Activated CD8-positive, alpha-beta T cell treated with anti-CD3 and anti-CD28 coated beads, Interleukin-2, amount 10 ng/mL, durations not matched to agents 7 days and 5 days (primary cell): ENCODE measurements at regions not wholly inside any gene's neighbourhood (a gene's known extent, or its start where the extent isn't known, plus 50 kb on each side); places are given as distances from the start of the nearest gene placed in this dataset.

Experiments used
- ATAC-seq: fragments of 150-1000 bp; cut with Tn5 transposase; one replicate; pipeline ENCODE4 v1.10.0; 2021; ENCODE audit warnings: moderate library complexity
- CTCF ChIA-PET: fragments of 350-600 bp; sonication (Branson Sonifier 250); formaldehyde crosslinking; loops from one replicate; lab custom pipeline; 2021; ENCODE audit warnings: antibody characterized with exemption; lab: Charles Lee
- POLR2A ChIA-PET: fragments of 350-600 bp; sonication (Branson Sonifier 250); formaldehyde crosslinking; loops from one replicate; lab custom pipeline; 2021; ENCODE audit warnings: antibody characterized with exemption; lab: Charles Lee
- DNase-seq: peaks from one replicate; pipeline ENCODE4 v3.0.0-alpha.2; 2020
- H3K27ac Mint-ChIP-seq: one replicate; pipeline ENCODE4 v1.8.0; 2021; ENCODE audit warnings: mild to moderate bottlenecking, mixed read lengths
- H3K27me3 Mint-ChIP-seq: one replicate; pipeline ENCODE4 v1.8.0; 2021; ENCODE audit warnings: low read depth, mixed read lengths
- H3K36me3 Mint-ChIP-seq: one replicate; pipeline ENCODE4 v1.8.0; 2021; ENCODE audit warnings: low read depth, mixed read lengths
- H3K4me1 Mint-ChIP-seq: one replicate; pipeline ENCODE4 v1.8.0; 2021; ENCODE audit warnings: low read depth, mixed read lengths
- H3K4me3 Mint-ChIP-seq: one replicate; pipeline ENCODE4 v1.8.0; 2021; ENCODE audit warnings: mild to moderate bottlenecking, mixed read lengths
- H3K9me3 Mint-ChIP-seq: one replicate; pipeline ENCODE4 v1.8.0; 2022; ENCODE audit warnings: mixed read lengths; ENCODE audit not compliant: insufficient read depth

GRCh38 chr6:91697010-91697695 lies 1110.3 kb upstream of the MAP3K7 start:
- no peak for DNase-seq
- H3K27me3 Mint-ChIP-seq = no peaks in the 10 kb centered on the region
- H3K36me3 Mint-ChIP-seq = no peaks in the 10 kb centered on the region
- H3K4me1 Mint-ChIP-seq = no peaks in the 10 kb centered on the region
- ChIA-PET CTCF (no interaction called here), POLR2A (no interaction called here)
- no peak overlapping the region for H3K4me3 Mint-ChIP-seq
- ATAC-seq = no peak
- no peak overlapping the region for H3K27ac Mint-ChIP-seq
- no peaks in the 10 kb centered on the region for H3K9me3 Mint-ChIP-seq

GRCh38 chr6:91695221-91695620 lies 1108.3 kb upstream of the MAP3K7 start:
- DNase-seq (no peak), ATAC-seq (no peak)
- ChIA-PET POLR2A (no interaction called here), CTCF (no interaction called here)
- Mint-ChIP-seq H3K4me3 (no peak overlapping the region), H3K9me3 (no peaks in the 10 kb centered on the region), H3K27me3 (no peaks in the 10 kb centered on the region), H3K27ac (no peak overlapping the region), H3K36me3 (no peaks in the 10 kb centered on the region), H3K4me1 (no peaks in the 10 kb centered on the region)

GRCh38 chr6:91694016-91694654 lies 1107.3 kb upstream of the MAP3K7 start:
- Mint-ChIP-seq H3K9me3 (no peaks in the 10 kb centered on the region), H3K27ac (no peak overlapping the region), H3K27me3 (no peaks in the 10 kb centered on the region), H3K36me3 (no peaks in the 10 kb centered on the region), H3K4me3 (no peak overlapping the region), H3K4me1 (no peaks in the 10 kb centered on the region)
- CTCF ChIA-PET = no interaction called here
- no peak for ATAC-seq
- POLR2A ChIA-PET = no interaction called here
- no peak for DNase-seq

- H3K27me3 Mint-ChIP-seq = no peaks in the 10 kb centered on the region
- POLR2A ChIA-PET = no interaction called here
These were observed 1104.6 kb upstream of the MAP3K7 start for GRCh38 chr6:91691449-91691848.

GRCh38 chr6:91683240-91683639 lies 1096.4 kb upstream of the MAP3K7 start:
- no peaks in the 10 kb centered on the region for H3K4me1 Mint-ChIP-seq
- ATAC-seq = no peak
- no peaks in the 10 kb centered on the region for H3K27me3 Mint-ChIP-seq
- H3K4me3 Mint-ChIP-seq = no peak overlapping the region
- ChIA-PET POLR2A (no interaction called here), CTCF (no interaction called here)
- H3K36me3 Mint-ChIP-seq = no peaks in the 10 kb centered on the region
- DNase-seq = no peak
- H3K27ac Mint-ChIP-seq = no peak overlapping the region
- H3K9me3 Mint-ChIP-seq = no peaks in the 10 kb centered on the region

More at GRCh38 chr6:91691449-91691848, 1104.6 kb upstream of the MAP3K7 start:
- H3K4me1 Mint-ChIP-seq = no peaks in the 10 kb centered on the region
- no peaks in the 10 kb centered on the region for H3K36me3 Mint-ChIP-seq
- ATAC-seq = no peak
- no peak overlapping the region for H3K4me3 Mint-ChIP-seq
- no peak for DNase-seq
- no peaks in the 10 kb centered on the region for H3K9me3 Mint-ChIP-seq
- CTCF ChIA-PET = no interaction called here
- H3K27ac Mint-ChIP-seq = no peak overlapping the region

- H3K27ac Mint-ChIP-seq = no peak overlapping the region
- ATAC-seq = no peak
- no peaks in the 10 kb centered on the region for H3K9me3 Mint-ChIP-seq
- CTCF ChIA-PET = no interaction called here
- H3K27me3 Mint-ChIP-seq = no peaks in the 10 kb centered on the region
- POLR2A ChIA-PET = no interaction called here
- H3K36me3 Mint-ChIP-seq = no peaks in the 10 kb centered on the region
- H3K4me1 Mint-ChIP-seq = no peaks in the 10 kb centered on the region
- H3K4me3 Mint-ChIP-seq = no peak overlapping the region
- DNase-seq = no peak
These were observed 1094.4 kb upstream of the MAP3K7 start for GRCh38 chr6:91681296-91681695.

- ChIA-PET CTCF (no interaction called here), POLR2A (no interaction called here)
- H3K36me3 Mint-ChIP-seq = no peaks in the 10 kb centered on the region
- no peaks in the 10 kb centered on the region for H3K9me3 Mint-ChIP-seq
- no peaks in the 10 kb centered on the region for H3K27me3 Mint-ChIP-seq
- H3K27ac Mint-ChIP-seq = no peak overlapping the region
- H3K4me1 Mint-ChIP-seq = no peaks in the 10 kb centered on the region
- DNase-seq (no peak), ATAC-seq (no peak)
- H3K4me3 Mint-ChIP-seq = no peak overlapping the region
These were observed 1092.0 kb upstream of the MAP3K7 start for GRCh38 chr6:91678679-91679446.

GRCh38 chr6:91672201-91672600 lies 1085.3 kb upstream of the MAP3K7 start:
- Mint-ChIP-seq H3K4me1 (no peaks in the 10 kb centered on the region), H3K27me3 (no peaks in the 10 kb centered on the region), H3K4me3 (no peak overlapping the region), H3K36me3 (no peaks in the 10 kb centered on the region), H3K9me3 (no peaks in the 10 kb centered on the region), H3K27ac (no peak overlapping the region)
- CTCF ChIA-PET = no interaction called here
- ATAC-seq = no peak
- no peak for DNase-seq
- POLR2A ChIA-PET = no interaction called here

- H3K27ac Mint-ChIP-seq = no peak overlapping the region
- no peaks in the 10 kb centered on the region for H3K36me3 Mint-ChIP-seq
- ChIA-PET POLR2A (no interaction called here), CTCF (no interaction called here)
- ATAC-seq = no peak
- H3K4me3 Mint-ChIP-seq = no peak overlapping the region
- H3K4me1 Mint-ChIP-seq = no peaks in the 10 kb centered on the region
- H3K9me3 Mint-ChIP-seq = no peaks in the 10 kb centered on the region
- no peak for DNase-seq
- H3K27me3 Mint-ChIP-seq = no peaks in the 10 kb centered on the region
These were observed 1083.0 kb upstream of the MAP3K7 start for GRCh38 chr6:91669871-91670268.

- no peak overlapping the region for H3K4me3 Mint-ChIP-seq
- DNase-seq (no peak), ATAC-seq (no peak)
- no peaks in the 10 kb centered on the region for H3K4me1 Mint-ChIP-seq
- POLR2A ChIA-PET = no interaction called here
- no peak overlapping the region for H3K27ac Mint-ChIP-seq
- no peaks in the 10 kb centered on the region for H3K36me3 Mint-ChIP-seq
- CTCF ChIA-PET = no interaction called here
- H3K9me3 Mint-ChIP-seq = no peaks in the 10 kb centered on the region
- no peaks in the 10 kb centered on the region for H3K27me3 Mint-ChIP-seq
These were observed 1082.4 kb upstream of the MAP3K7 start for GRCh38 chr6:91669154-91669870.

- POLR2A ChIA-PET = no interaction called here
- no peak for DNase-seq
- Mint-ChIP-seq H3K4me3 (no peak overlapping the region), H3K27me3 (no peaks in the 10 kb centered on the region), H3K36me3 (no peaks in the 10 kb centered on the region), H3K9me3 (peaks cover 3% of the 10 kb centered on the region), H3K27ac (no peak overlapping the region), H3K4me1 (no peaks in the 10 kb centered on the region)
- no peak for ATAC-seq
- CTCF ChIA-PET = no interaction called here
These were observed 1080.7 kb upstream of the MAP3K7 start for GRCh38 chr6:91667596-91667995.
